ENCODE measurements at regions not wholly inside any gene's neighbourhood (a gene's known extent, or its start where the extent isn't known, plus 50 kb on each side); places are given as distances from the start of the nearest gene placed in this dataset.

GRCh38 chr2:66093371-66093770 lies 341.6 kb upstream of the MEIS1 start:
- H3K56ac ChIP-seq (ENCODE audit: low read length) = no peak overlapping the region
- no CpG with 5 or more reads among the region's 1 CpG for WGBS (ENCODE audit: extremely low coverage, insufficient coverage, low lambda C conversion rate)
- H2BK15ac ChIP-seq (replicated peaks; ENCODE audit: low read depth) = no peak overlapping the region
- H3K36me3 ChIP-seq (ENCODE audit: control insufficient read depth, insufficient read depth, low read length) = no peaks in the 10 kb centered on the region
- no peak overlapping the region for H3K27ac ChIP-seq (ENCODE audit: low read depth, low read length)
- H3K4ac ChIP-seq (ENCODE audit: low read depth, low read length) = no peak overlapping the region
- no peak for DNase-seq
- no peak overlapping the region for H3K4me2 ChIP-seq (ENCODE audit: low read length)
- no peaks in the 10 kb centered on the region for H3K27me3 ChIP-seq (ENCODE audit: insufficient read depth, low read length, poor library complexity)
- H3K4me1 ChIP-seq (ENCODE audit: control insufficient read depth, low read depth, low read length) = no peaks in the 10 kb centered on the region
- no peak overlapping the region for H4K5ac ChIP-seq (ENCODE audit: low read length)
- no peak overlapping the region for H2BK120ac ChIP-seq (ENCODE audit: low read depth, low read length)
- no peak overlapping the region for H3K9ac ChIP-seq (ENCODE audit: low read length)
- no peak overlapping the region for H3K23ac ChIP-seq (ENCODE audit: low read length)
- no peaks in the 10 kb centered on the region for H3K79me1 ChIP-seq (ENCODE audit: low read length)
- no peak overlapping the region for H2BK5ac ChIP-seq (ENCODE audit: low read length)
- no peaks in the 10 kb centered on the region for H3K79me2 ChIP-seq (ENCODE audit: control insufficient read depth, insufficient read depth, low read length)
- H2AK5ac ChIP-seq (ENCODE audit: low read length) = no peak overlapping the region
- no peak overlapping the region for H3K18ac ChIP-seq (ENCODE audit: low read length)
- H3K4me3 ChIP-seq (ENCODE audit: low read length) = no peak overlapping the region
- no peak overlapping the region for H4K8ac ChIP-seq (ENCODE audit: low read depth, low read length)

- H3K79me1 ChIP-seq (ENCODE audit: low read length) = no peaks in the 10 kb centered on the region
- no peaks in the 10 kb centered on the region for H3K27me3 ChIP-seq (ENCODE audit: insufficient read depth, low read length, poor library complexity)
- peak; percentile 28 for DNase-seq
- H2BK5ac ChIP-seq (ENCODE audit: low read length) = no peak overlapping the region
- H3K4me3 ChIP-seq (ENCODE audit: low read length) = no peak overlapping the region
- no peaks in the 10 kb centered on the region for H3K36me3 ChIP-seq (ENCODE audit: control insufficient read depth, insufficient read depth, low read length)
- no peak overlapping the region for H2BK15ac ChIP-seq (replicated peaks; ENCODE audit: low read depth)
- no peak overlapping the region for H2BK120ac ChIP-seq (ENCODE audit: low read depth, low read length)
- no peak overlapping the region for H3K23ac ChIP-seq (ENCODE audit: low read length)
- no peak overlapping the region for H3K4me2 ChIP-seq (ENCODE audit: low read length)
- H3K56ac ChIP-seq (ENCODE audit: low read length) = no peak overlapping the region
- WGBS (ENCODE audit: extremely low coverage, insufficient coverage, low lambda C conversion rate) = no CpG with 5 or more reads among the region's 9 CpGs
- no peaks in the 10 kb centered on the region for H3K79me2 ChIP-seq (ENCODE audit: control insufficient read depth, insufficient read depth, low read length)
- no peak overlapping the region for H3K27ac ChIP-seq (ENCODE audit: low read depth, low read length)
- H4K5ac ChIP-seq (ENCODE audit: low read length) = no peak overlapping the region
- H4K8ac ChIP-seq (ENCODE audit: low read depth, low read length) = no peak overlapping the region
- H2AK5ac ChIP-seq (ENCODE audit: low read length) = no peak overlapping the region
- H3K18ac ChIP-seq (ENCODE audit: low read length) = no peak overlapping the region
- H3K4ac ChIP-seq (ENCODE audit: low read depth, low read length) = no peak overlapping the region
- no peak overlapping the region for H3K9ac ChIP-seq (ENCODE audit: low read length)
- no peaks in the 10 kb centered on the region for H3K4me1 ChIP-seq (ENCODE audit: control insufficient read depth, low read depth, low read length)
Measured at GRCh38 chr2:66084948-66085590, 349.9 kb upstream of the MEIS1 start.

- no peak overlapping the region for H3K4ac ChIP-seq (ENCODE audit: low read depth, low read length)
- no peak overlapping the region for H3K56ac ChIP-seq (ENCODE audit: low read length)
- H3K18ac ChIP-seq (ENCODE audit: low read length) = no peak overlapping the region
- no peaks in the 10 kb centered on the region for H3K4me1 ChIP-seq (ENCODE audit: control insufficient read depth, low read depth, low read length)
- no peak overlapping the region for H2AK5ac ChIP-seq (ENCODE audit: low read length)
- H3K9ac ChIP-seq (ENCODE audit: low read length) = no peak overlapping the region
- H4K5ac ChIP-seq (ENCODE audit: low read length) = no peak overlapping the region
- H3K23ac ChIP-seq (ENCODE audit: low read length) = no peak overlapping the region
- peak; percentile 10 for DNase-seq
- H3K27me3 ChIP-seq (ENCODE audit: insufficient read depth, low read length, poor library complexity) = no peaks in the 10 kb centered on the region
- no peak overlapping the region for H2BK120ac ChIP-seq (ENCODE audit: low read depth, low read length)
- no peaks in the 10 kb centered on the region for H3K79me1 ChIP-seq (ENCODE audit: low read length)
- H3K27ac ChIP-seq (ENCODE audit: low read depth, low read length) = no peak overlapping the region
- no peak overlapping the region for H3K4me3 ChIP-seq (ENCODE audit: low read length)
- H3K4me2 ChIP-seq (ENCODE audit: low read length) = no peak overlapping the region
- no peak overlapping the region for H4K8ac ChIP-seq (ENCODE audit: low read depth, low read length)
- no peaks in the 10 kb centered on the region for H3K79me2 ChIP-seq (ENCODE audit: control insufficient read depth, insufficient read depth, low read length)
- WGBS (ENCODE audit: extremely low coverage, insufficient coverage, low lambda C conversion rate) = no CpG with 5 or more reads among the region's 1 CpG
- no peaks in the 10 kb centered on the region for H3K36me3 ChIP-seq (ENCODE audit: control insufficient read depth, insufficient read depth, low read length)
- no peak overlapping the region for H2BK15ac ChIP-seq (replicated peaks; ENCODE audit: low read depth)
- no peak overlapping the region for H2BK5ac ChIP-seq (ENCODE audit: low read length)
Measured at GRCh38 chr2:66082581-66082980, 352.3 kb upstream of the MEIS1 start.

- no peak overlapping the region for H3K4ac ChIP-seq (ENCODE audit: low read depth, low read length)
- H3K79me2 ChIP-seq (ENCODE audit: control insufficient read depth, insufficient read depth, low read length) = no peaks in the 10 kb centered on the region
- no peaks in the 10 kb centered on the region for H3K79me1 ChIP-seq (ENCODE audit: low read length)
- H3K36me3 ChIP-seq (ENCODE audit: control insufficient read depth, insufficient read depth, low read length) = no peaks in the 10 kb centered on the region
- no peak overlapping the region for H2AK5ac ChIP-seq (ENCODE audit: low read length)
- no peak overlapping the region for H3K18ac ChIP-seq (ENCODE audit: low read length)
- H2BK5ac ChIP-seq (ENCODE audit: low read length) = no peak overlapping the region
- no peak overlapping the region for H2BK120ac ChIP-seq (ENCODE audit: low read depth, low read length)
- no peak overlapping the region for H4K8ac ChIP-seq (ENCODE audit: low read depth, low read length)
- no peak overlapping the region for H4K5ac ChIP-seq (ENCODE audit: low read length)
- WGBS (ENCODE audit: extremely low coverage, insufficient coverage, low lambda C conversion rate) = no CpG with 5 or more reads among the region's 5 CpGs
- no peaks in the 10 kb centered on the region for H3K27me3 ChIP-seq (ENCODE audit: insufficient read depth, low read length, poor library complexity)
- H3K56ac ChIP-seq (ENCODE audit: low read length) = no peak overlapping the region
- H3K4me2 ChIP-seq (ENCODE audit: low read length) = no peak overlapping the region
- H3K27ac ChIP-seq (ENCODE audit: low read depth, low read length) = no peak overlapping the region
- no peak for DNase-seq
- no peak overlapping the region for H3K4me3 ChIP-seq (ENCODE audit: low read length)
- H3K23ac ChIP-seq (ENCODE audit: low read length) = no peak overlapping the region
- H2BK15ac ChIP-seq (replicated peaks; ENCODE audit: low read depth) = no peak overlapping the region
- H3K9ac ChIP-seq (ENCODE audit: low read length) = no peak overlapping the region
- no peaks in the 10 kb centered on the region for H3K4me1 ChIP-seq (ENCODE audit: control insufficient read depth, low read depth, low read length)
Measured at GRCh38 chr2:66080127-66080526, 354.8 kb upstream of the MEIS1 start.

GRCh38 chr2:66073172-66073571 lies 361.8 kb upstream of the MEIS1 start:
- Histone ChIP-seq H3K4me3 (ENCODE audit: low read length) (no peak overlapping the region), H3K79me2 (ENCODE audit: control insufficient read depth, insufficient read depth, low read length) (no peaks in the 10 kb centered on the region), H3K4me1 (ENCODE audit: control insufficient read depth, low read depth, low read length) (no peaks in the 10 kb centered on the region), H3K4me2 (ENCODE audit: low read length) (no peak overlapping the region), H2BK5ac (ENCODE audit: low read length) (no peak overlapping the region), H3K27me3 (ENCODE audit: insufficient read depth, low read length, poor library complexity) (no peaks in the 10 kb centered on the region), H3K36me3 (ENCODE audit: control insufficient read depth, insufficient read depth, low read length) (no peaks in the 10 kb centered on the region), H3K18ac (ENCODE audit: low read length) (no peak overlapping the region), H4K5ac (ENCODE audit: low read length) (no peak overlapping the region), H3K79me1 (ENCODE audit: low read length) (no peaks in the 10 kb centered on the region), H4K8ac (ENCODE audit: low read depth, low read length) (no peak overlapping the region), H3K23ac (ENCODE audit: low read length) (no peak overlapping the region), H2BK15ac (replicated peaks; ENCODE audit: low read depth) (no peak overlapping the region), H3K9ac (ENCODE audit: low read length) (no peak overlapping the region), H3K56ac (ENCODE audit: low read length) (no peak overlapping the region), H2AK5ac (ENCODE audit: low read length) (no peak overlapping the region), H3K4ac (ENCODE audit: low read depth, low read length) (no peak overlapping the region), H3K27ac (ENCODE audit: low read depth, low read length) (no peak overlapping the region), H2BK120ac (ENCODE audit: low read depth, low read length) (no peak overlapping the region)
- DNase-seq = no peak
- WGBS (ENCODE audit: extremely low coverage, insufficient coverage, low lambda C conversion rate) = no CpG with 5 or more reads among the region's 4 CpGs

Data from mesendoderm (in vitro differentiated cells).